ENCODE measurements at regions not wholly inside any gene's neighbourhood (a gene's known extent, or its start where the extent isn't known, plus 50 kb on each side); places are given as distances from the start of the nearest gene placed in this dataset.

- Mint-ChIP-seq H3K9me3 (no peaks in the 10 kb centered on the region), H3K4me1 (peaks cover 6% of the 10 kb centered on the region), H3K27ac (no peak overlapping the region), H3K27me3 (no peaks in the 10 kb centered on the region), H3K4me3 (no peak overlapping the region), H3K36me3 (no peaks in the 10 kb centered on the region)
- no peak for ATAC-seq
Measured at GRCh38 chr2:221135699-221136098, 436.4 kb downstream of the EPHA4 start.

DNA sequence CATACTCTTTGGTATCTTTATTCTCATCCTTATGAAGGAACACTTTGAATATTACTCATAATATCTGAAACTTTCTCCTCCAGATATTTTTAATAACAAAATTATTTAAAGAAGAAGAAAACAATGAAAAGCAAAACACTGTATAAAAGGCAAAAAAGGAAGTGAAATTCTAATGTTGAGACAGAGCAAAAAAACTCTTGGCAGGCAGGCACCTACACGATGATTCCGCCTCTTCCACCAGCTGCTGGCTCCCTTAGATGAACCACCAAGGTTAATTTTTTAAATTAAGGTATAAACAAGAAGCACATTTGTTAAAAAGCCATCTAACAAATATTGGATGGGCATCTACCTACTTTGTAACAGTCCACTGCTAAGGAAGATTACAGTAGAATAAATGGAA lies 434.7 kb downstream of the EPHA4 start:
- no peaks in the 10 kb centered on the region for H3K36me3 Mint-ChIP-seq
- no peaks in the 10 kb centered on the region for H3K9me3 Mint-ChIP-seq
- peaks cover 6% of the 10 kb centered on the region for H3K4me1 Mint-ChIP-seq
- H3K27ac Mint-ChIP-seq = no peak overlapping the region
- H3K27me3 Mint-ChIP-seq = no peaks in the 10 kb centered on the region
- no peak overlapping the region for H3K4me3 Mint-ChIP-seq
- no peak for ATAC-seq

DNA sequence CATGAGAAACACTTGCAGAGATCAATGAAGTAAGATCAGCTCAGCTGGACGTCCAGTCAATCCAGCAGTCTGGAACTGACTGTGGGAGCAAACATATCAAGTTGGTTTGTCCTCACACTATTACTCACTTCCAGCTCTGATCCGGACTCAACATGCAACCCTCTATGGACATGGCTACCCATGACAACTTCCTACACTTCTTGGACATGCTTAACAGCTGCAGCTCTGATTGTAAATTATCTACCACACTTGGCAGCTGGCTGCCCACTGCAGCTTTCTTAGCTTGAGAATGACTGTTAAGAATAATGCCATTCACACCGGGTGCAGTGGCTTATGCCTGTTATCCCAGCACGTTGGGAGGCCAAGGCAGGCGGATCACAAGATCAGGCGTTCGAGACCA lies 429.8 kb downstream of the EPHA4 start:
- peaks cover 1% of the 10 kb centered on the region for H3K4me1 Mint-ChIP-seq
- no peak for ATAC-seq
- H3K27ac Mint-ChIP-seq = no peak overlapping the region
- H3K27me3 Mint-ChIP-seq = no peaks in the 10 kb centered on the region
- no peaks in the 10 kb centered on the region for H3K36me3 Mint-ChIP-seq
- peaks cover 6% of the 10 kb centered on the region for H3K9me3 Mint-ChIP-seq
- H3K4me3 Mint-ChIP-seq = no peak overlapping the region

- no peak overlapping the region for H3K4me3 Mint-ChIP-seq
- no peaks in the 10 kb centered on the region for H3K36me3 Mint-ChIP-seq
- H3K27ac Mint-ChIP-seq = no peak overlapping the region
- no peaks in the 10 kb centered on the region for H3K4me1 Mint-ChIP-seq
- peaks cover 6% of the 10 kb centered on the region for H3K9me3 Mint-ChIP-seq
- ATAC-seq = no peak
- no peaks in the 10 kb centered on the region for H3K27me3 Mint-ChIP-seq
Measured at GRCh38 chr2:221143231-221143630, 428.9 kb downstream of the EPHA4 start.

DNA sequence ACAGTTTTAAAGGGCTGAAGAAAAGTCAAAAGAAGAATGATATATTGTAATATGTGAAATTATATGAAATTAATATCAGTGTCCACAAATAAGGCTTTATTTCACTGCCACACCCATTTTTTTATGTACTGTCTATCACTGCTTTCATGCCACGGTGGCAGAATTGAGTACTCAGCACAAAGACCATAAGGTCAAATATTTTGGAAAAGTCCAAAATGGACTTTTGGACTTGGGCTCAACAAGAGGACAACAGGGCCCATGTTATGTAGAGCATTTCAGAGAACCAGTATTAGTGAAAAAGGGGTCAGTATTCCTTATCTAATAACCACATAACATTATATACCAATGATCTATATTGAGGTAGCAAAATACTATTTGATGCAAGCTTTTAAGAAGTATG lies 427.2 kb downstream of the EPHA4 start:
- Mint-ChIP-seq H3K4me1 (no peaks in the 10 kb centered on the region), H3K27ac (no peak overlapping the region), H3K27me3 (no peaks in the 10 kb centered on the region), H3K4me3 (no peak overlapping the region), H3K9me3 (peaks cover 6% of the 10 kb centered on the region), H3K36me3 (no peaks in the 10 kb centered on the region)
- no peak for ATAC-seq

DNA sequence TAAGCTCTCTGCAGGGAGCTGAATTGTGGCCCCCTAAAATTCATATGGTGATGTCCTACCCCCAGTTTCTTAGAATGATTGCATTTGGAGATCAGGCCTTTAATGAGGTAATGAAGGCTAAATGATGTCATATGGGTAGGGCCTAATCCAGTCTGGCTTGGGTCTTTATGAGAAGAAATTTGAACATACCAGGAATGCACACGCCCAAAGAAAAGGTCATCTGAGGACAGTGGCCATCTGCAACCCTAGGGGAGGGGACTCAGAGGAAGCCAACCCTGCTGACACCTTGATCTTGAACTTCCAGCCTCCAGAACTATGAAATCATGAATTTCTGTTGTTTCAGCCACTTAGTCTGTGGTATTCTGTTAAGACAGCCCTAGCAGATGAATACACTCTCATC lies 426.7 kb downstream of the EPHA4 start:
- H3K4me1 Mint-ChIP-seq = no peaks in the 10 kb centered on the region
- no peaks in the 10 kb centered on the region for H3K27me3 Mint-ChIP-seq
- no peak overlapping the region for H3K4me3 Mint-ChIP-seq
- no peaks in the 10 kb centered on the region for H3K36me3 Mint-ChIP-seq
- H3K27ac Mint-ChIP-seq = no peak overlapping the region
- H3K9me3 Mint-ChIP-seq = peaks cover 6% of the 10 kb centered on the region
- no peak for ATAC-seq

GRCh38 chr2:221153226-221153625 lies 418.9 kb downstream of the EPHA4 start:
- Mint-ChIP-seq H3K4me3 (no peak overlapping the region), H3K27ac (no peak overlapping the region), H3K9me3 (no peaks in the 10 kb centered on the region), H3K4me1 (no peaks in the 10 kb centered on the region), H3K36me3 (no peaks in the 10 kb centered on the region), H3K27me3 (no peaks in the 10 kb centered on the region)
- no peak for ATAC-seq

- Mint-ChIP-seq H3K27me3 (no peaks in the 10 kb centered on the region), H3K27ac (no peak overlapping the region), H3K4me1 (no peaks in the 10 kb centered on the region), H3K36me3 (no peaks in the 10 kb centered on the region), H3K4me3 (no peak overlapping the region), H3K9me3 (no peaks in the 10 kb centered on the region)
- no peak for ATAC-seq
Measured at GRCh38 chr2:221154176-221154575, 417.9 kb downstream of the EPHA4 start.

- Mint-ChIP-seq H3K9me3 (no peaks in the 10 kb centered on the region), H3K27ac (no peak overlapping the region), H3K4me1 (no peaks in the 10 kb centered on the region), H3K36me3 (no peaks in the 10 kb centered on the region), H3K4me3 (no peak overlapping the region), H3K27me3 (no peaks in the 10 kb centered on the region)
- ATAC-seq = no peak
Measured at GRCh38 chr2:221156062-221156734, 415.9 kb downstream of the EPHA4 start.

GRCh38 chr2:221161186-221161585 lies 410.9 kb downstream of the EPHA4 start:
- Mint-ChIP-seq H3K9me3 (no peaks in the 10 kb centered on the region), H3K36me3 (no peaks in the 10 kb centered on the region), H3K27me3 (peaks cover 4% of the 10 kb centered on the region), H3K27ac (no peak overlapping the region), H3K4me1 (peaks cover 4% of the 10 kb centered on the region), H3K4me3 (no peak overlapping the region)
- ATAC-seq = no peak

- Mint-ChIP-seq H3K4me1 (peaks cover 7% of the 10 kb centered on the region), H3K9me3 (no peaks in the 10 kb centered on the region), H3K4me3 (no peak overlapping the region), H3K27me3 (peaks cover 8% of the 10 kb centered on the region), H3K27ac (no peak overlapping the region), H3K36me3 (no peaks in the 10 kb centered on the region)
- no peak for ATAC-seq
Measured at GRCh38 chr2:221166292-221166691, 405.8 kb downstream of the EPHA4 start.

DNA sequence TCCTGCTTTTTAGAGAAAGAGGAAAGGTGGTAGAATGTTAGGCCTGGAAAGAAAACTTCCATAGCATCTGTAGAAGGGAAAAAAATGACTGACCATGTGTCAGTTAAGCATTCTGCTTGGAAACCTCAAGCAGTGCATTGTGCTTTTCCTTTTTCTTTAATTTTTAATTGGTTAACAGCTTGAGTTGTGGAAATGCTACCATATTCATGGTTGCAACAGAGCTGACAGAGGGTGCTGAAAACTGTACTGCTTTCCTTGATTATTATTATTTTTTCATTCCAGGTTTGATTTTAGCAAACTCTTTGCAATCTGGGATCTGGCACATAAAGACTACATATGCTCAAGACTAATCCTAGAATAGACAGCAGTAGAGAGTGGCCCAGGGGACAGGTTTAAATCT lies 404.5 kb downstream of the EPHA4 start:
- H3K27me3 Mint-ChIP-seq = peaks cover 8% of the 10 kb centered on the region

DNA sequence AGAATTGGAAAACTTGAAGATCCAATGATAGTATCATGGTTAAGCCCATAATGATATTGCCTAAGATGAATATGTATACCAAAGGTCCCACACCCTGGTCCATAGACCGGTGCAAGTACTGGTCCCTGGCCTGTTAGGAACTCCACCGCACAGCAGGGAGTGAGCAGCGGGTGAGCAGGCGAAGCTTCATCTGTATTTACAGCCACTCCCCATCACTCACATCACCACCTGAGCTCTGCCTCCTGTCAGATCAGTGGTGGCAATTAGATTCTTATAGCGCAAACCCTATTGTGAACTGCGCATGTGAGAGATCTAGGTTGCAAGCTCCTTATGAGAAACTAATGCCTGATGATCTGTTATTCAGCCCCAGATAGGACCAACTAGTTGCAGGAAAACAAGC lies 402.4 kb downstream of the EPHA4 start:
- Mint-ChIP-seq H3K36me3 (no peaks in the 10 kb centered on the region), H3K9me3 (no peaks in the 10 kb centered on the region), H3K27me3 (peaks cover 8% of the 10 kb centered on the region), H3K27ac (no peak overlapping the region), H3K4me1 (peaks cover 7% of the 10 kb centered on the region), H3K4me3 (no peak overlapping the region)
- ATAC-seq = no peak

More for the DNA sequence above, 404.5 kb downstream of the EPHA4 start:
- H3K4me3 Mint-ChIP-seq = no peak overlapping the region
- H3K27ac Mint-ChIP-seq = no peak overlapping the region
- peaks cover 7% of the 10 kb centered on the region for H3K4me1 Mint-ChIP-seq
- H3K36me3 Mint-ChIP-seq = no peaks in the 10 kb centered on the region
- H3K9me3 Mint-ChIP-seq = no peaks in the 10 kb centered on the region
- ATAC-seq = no peak

DNA sequence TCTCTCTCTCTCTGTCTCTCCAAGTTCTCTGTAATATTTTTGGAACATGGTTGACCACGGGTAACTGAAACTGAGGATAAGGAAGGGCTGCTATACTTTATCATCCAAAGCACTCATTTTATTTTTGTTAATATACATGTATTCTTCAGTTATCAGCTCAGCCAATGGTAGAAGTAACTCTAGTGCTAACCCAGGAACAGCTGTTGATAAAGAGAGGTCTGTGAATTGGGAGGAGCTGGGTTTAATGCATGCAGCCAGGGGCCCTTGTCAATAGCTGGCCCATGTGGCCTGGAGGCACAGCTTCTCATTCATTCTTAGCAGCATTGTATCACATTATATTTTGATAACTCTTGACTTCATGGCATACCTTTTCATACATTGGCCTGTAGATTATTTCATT lies 401.6 kb downstream of the EPHA4 start:
- no peaks in the 10 kb centered on the region for H3K9me3 Mint-ChIP-seq
- ATAC-seq = no peak
- no peaks in the 10 kb centered on the region for H3K36me3 Mint-ChIP-seq
- H3K4me1 Mint-ChIP-seq = peaks cover 7% of the 10 kb centered on the region
- no peak overlapping the region for H3K27ac Mint-ChIP-seq
- peaks cover 8% of the 10 kb centered on the region for H3K27me3 Mint-ChIP-seq
- no peak overlapping the region for H3K4me3 Mint-ChIP-seq

DNA sequence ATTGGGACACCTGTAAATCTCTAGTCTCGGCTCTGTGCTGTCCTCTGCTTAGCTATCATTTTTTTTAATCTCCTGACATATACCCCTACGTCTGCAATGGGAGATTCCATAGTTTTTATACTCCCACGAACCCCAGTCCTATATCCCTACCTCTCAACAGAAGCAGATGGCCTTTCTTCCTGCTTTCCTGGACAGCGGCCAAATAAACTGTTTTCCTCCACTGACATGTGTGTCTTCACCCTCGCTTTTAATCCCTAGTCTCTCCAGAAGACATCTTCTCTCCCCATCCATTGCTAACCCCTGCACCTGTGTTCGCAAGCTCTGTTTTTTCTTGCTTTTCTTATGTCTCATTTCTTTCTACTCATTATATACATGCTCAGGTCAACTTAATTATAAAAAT lies 395.4 kb downstream of the EPHA4 start:
- H3K4me1 Mint-ChIP-seq = no peaks in the 10 kb centered on the region
- no peaks in the 10 kb centered on the region for H3K27me3 Mint-ChIP-seq
- peaks cover 3% of the 10 kb centered on the region for H3K9me3 Mint-ChIP-seq
- H3K36me3 Mint-ChIP-seq = no peaks in the 10 kb centered on the region
- no peak for ATAC-seq
- H3K27ac Mint-ChIP-seq = no peak overlapping the region
- H3K4me3 Mint-ChIP-seq = no peak overlapping the region

- Mint-ChIP-seq H3K9me3 (peaks cover 3% of the 10 kb centered on the region), H3K4me3 (no peak overlapping the region), H3K36me3 (no peaks in the 10 kb centered on the region), H3K27me3 (no peaks in the 10 kb centered on the region), H3K27ac (no peak overlapping the region), H3K4me1 (no peaks in the 10 kb centered on the region)
- no peak for ATAC-seq
Measured at GRCh38 chr2:221178139-221178538, 394.0 kb downstream of the EPHA4 start.

DNA sequence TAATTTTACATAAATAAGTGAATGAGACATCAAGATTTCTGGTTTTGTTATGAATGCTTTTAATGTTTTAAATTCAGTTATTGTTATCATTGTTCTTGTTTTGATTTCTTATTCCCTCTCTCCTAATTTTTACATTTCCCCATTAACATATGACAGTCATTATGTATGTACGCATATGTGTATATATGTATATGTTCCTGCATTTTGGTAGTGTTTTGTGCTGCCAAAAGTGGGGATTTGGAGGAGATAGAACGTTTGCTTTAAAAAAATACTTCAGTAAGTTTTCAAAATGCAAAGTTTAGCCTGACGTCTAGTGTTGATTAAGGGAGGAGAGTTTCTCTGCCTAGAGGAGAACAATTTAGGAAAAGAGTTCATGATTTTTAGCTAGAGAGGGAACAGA lies 385.2 kb downstream of the EPHA4 start:
- Mint-ChIP-seq H3K36me3 (no peaks in the 10 kb centered on the region), H3K4me3 (no peak overlapping the region), H3K9me3 (no peaks in the 10 kb centered on the region), H3K27ac (no peak overlapping the region), H3K27me3 (peaks cover 12% of the 10 kb centered on the region), H3K4me1 (no peaks in the 10 kb centered on the region)
- ATAC-seq = no peak

Measured in stimulated activated memory B cell treated with anti-CD40 and anti-IgM and Interleukin-4, amounts not matched to agents 10 μg/mL and 1 μg/mL and 100 μg/mL, for 72 hours (primary cell).